ENCODE measurements at regions not wholly inside any gene's neighbourhood (a gene's known extent, or its start where the extent isn't known, plus 50 kb on each side); places are given as distances from the start of the nearest gene placed in this dataset.

DNA sequence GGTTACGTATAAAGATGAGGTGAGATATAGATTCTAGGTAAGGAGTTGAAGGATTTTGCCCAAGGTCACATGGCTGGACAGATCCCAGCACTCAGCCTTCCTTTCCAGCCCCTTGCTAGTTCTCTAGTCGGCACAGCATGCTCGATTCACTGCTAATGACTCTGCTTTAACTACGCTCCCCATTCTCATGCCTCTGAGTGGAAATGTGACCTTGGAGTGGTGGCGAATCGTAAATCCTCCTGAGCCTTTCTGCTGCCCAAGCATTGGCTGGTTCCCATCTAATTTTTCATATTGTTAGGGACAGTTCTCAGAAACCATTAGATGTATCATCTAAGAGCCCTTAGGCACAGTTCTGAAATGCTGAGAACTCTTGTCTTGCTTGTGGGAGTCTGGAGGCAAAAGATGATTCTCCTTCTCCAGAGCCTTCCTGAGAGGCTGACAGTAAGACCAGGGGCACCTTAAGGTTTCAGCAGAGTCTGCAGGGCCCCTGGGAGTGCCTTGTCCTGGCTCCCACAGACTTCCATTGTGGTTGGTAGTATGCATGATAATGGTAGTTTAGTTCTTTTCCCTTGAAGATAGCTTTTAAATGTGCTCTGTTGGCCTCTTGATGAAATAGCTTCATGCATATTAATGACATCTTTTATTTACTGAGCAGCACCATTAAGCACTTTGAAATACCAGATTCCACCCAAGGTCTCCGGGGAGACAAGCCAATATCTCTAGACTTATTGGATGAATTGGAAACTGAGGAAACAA lies 377.8 kb upstream of the SLC14A2 start:
- no peak overlapping the region for H3K9ac ChIP-seq (ENCODE audit: low read length)
- no peaks in the 10 kb centered on the region for H3K36me3 ChIP-seq (ENCODE audit: control insufficient read depth in 1 of 2, insufficient read depth in 2 of 2, low read length in 2 of 2)
- peaks cover 0 to 14% of the 10 kb centered on the region in 2 experiments; a peak in 1 of 4 replicates for H3K9me3 ChIP-seq (ENCODE audit: control insufficient read depth in 1 of 2, insufficient read depth in 1 of 2, low read depth in 1 of 2, low read length in 2 of 2)
- ChIA-PET POLR2A (no interaction called here), CTCF (no interaction called here), RAD21 (ENCODE audit: low non-redundant PET in 1 of 2, low total read pairs in 2 of 2, uncharacterized antibody in 2 of 2, unreplicated experiment in 2 of 2) (no interaction called here)
- no TSS peak for BruUV-seq (replicated peaks)
- H4K20me1 ChIP-seq (ENCODE audit: insufficient read depth) = no peaks in the 10 kb centered on the region
- no peak overlapping the region for H3K4me3 ChIP-seq (replicated peaks in 1 of 2; ENCODE audit: low read depth in 1 of 2, low read length in 2 of 2)
- TF ChIP-seq JUND (IDR thresholded peaks at IDR 0.05) = no peak
- ATAC-seq (no peak), DNase-seq (ENCODE audit: low read depth, low spot score) (no peak)
- no peaks in the 10 kb centered on the region for H3K9me2 ChIP-seq (ENCODE audit: insufficient read depth)
- intact Hi-C loops (cut with micrococcal nuclease) = no loop called here
- H3K4me2 ChIP-seq (ENCODE audit: low read length) = no peak overlapping the region
- H3K27ac ChIP-seq (ENCODE audit: low read depth, low read length) = no peak overlapping the region
- no peaks in the 10 kb centered on the region for H3K4me1 ChIP-seq (ENCODE audit: control insufficient read depth in 1 of 2, insufficient read depth in 2 of 2, low read length in 2 of 2)
- H2AFZ ChIP-seq (ENCODE audit: low read depth, low read length, poor library complexity, severe bottlenecking) = no peak overlapping the region
- no peaks in the 10 kb centered on the region for H3K27me3 ChIP-seq (ENCODE audit: insufficient read depth, low read length)
- no peaks in the 10 kb centered on the region for H3K79me2 ChIP-seq (ENCODE audit: insufficient read depth, low read length)

DNA sequence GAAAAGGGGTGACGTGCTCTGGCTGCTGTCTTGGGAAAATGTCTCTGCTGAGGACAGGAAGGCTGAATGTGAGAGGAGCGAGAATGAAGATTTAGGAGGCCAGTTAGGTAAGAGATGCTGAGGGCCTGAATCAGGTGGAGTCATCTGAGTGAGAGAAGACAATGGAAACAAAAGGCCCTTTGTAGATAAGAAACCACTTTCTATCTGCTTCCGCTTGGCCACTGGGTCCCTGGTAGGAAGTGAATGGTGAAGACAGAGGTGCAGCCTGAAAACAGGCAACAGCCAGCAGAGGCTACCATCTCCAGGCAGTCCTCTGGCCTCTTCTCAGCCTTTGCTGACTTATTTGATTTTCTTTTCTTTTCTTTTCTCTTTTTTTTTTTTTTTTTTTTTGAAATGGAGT lies 374.0 kb upstream of the SLC14A2 start:
- Histone ChIP-seq H4K20me1 (ENCODE audit: insufficient read depth) (no peaks in the 10 kb centered on the region), H2AFZ (ENCODE audit: low read depth, low read length, poor library complexity, severe bottlenecking) (no peak overlapping the region), H3K27ac (ENCODE audit: low read depth, low read length) (no peak overlapping the region), H3K36me3 (ENCODE audit: control insufficient read depth in 1 of 2, insufficient read depth in 2 of 2, low read length in 2 of 2) (no peaks in the 10 kb centered on the region), H3K9ac (ENCODE audit: low read length) (no peak overlapping the region), H3K4me2 (ENCODE audit: low read length) (no peak overlapping the region), H3K4me3 (replicated peaks in 1 of 2; ENCODE audit: low read depth in 1 of 2, low read length in 2 of 2) (no peak overlapping the region), H3K9me2 (ENCODE audit: insufficient read depth) (no peaks in the 10 kb centered on the region), H3K4me1 (ENCODE audit: control insufficient read depth in 1 of 2, insufficient read depth in 2 of 2, low read length in 2 of 2) (no peaks in the 10 kb centered on the region), H3K79me2 (ENCODE audit: insufficient read depth, low read length) (no peaks in the 10 kb centered on the region), H3K9me3 (ENCODE audit: control insufficient read depth in 1 of 2, insufficient read depth in 1 of 2, low read depth in 1 of 2, low read length in 2 of 2) (peaks cover 0 to 8% of the 10 kb centered on the region in 2 experiments; a peak in 1 of 4 replicates), H3K27me3 (ENCODE audit: insufficient read depth, low read length) (no peaks in the 10 kb centered on the region)
- ChIA-PET CTCF (no interaction called here), POLR2A (no interaction called here), RAD21 (ENCODE audit: low non-redundant PET in 1 of 2, low total read pairs in 2 of 2, uncharacterized antibody in 2 of 2, unreplicated experiment in 2 of 2) (no interaction called here)
- DNase-seq (ENCODE audit: low read depth, low spot score) (no peak), ATAC-seq (no peak)
- intact Hi-C loops (cut with micrococcal nuclease) = no loop called here
- no TSS peak for BruUV-seq (replicated peaks)
- TF ChIP-seq ELF1 (IDR thresholded peaks at IDR 0.05; ENCODE audit: borderline replicate concordance, low read depth) (no peak), EGR1 (IDR thresholded peaks at IDR 0.05; ENCODE audit: low read depth) (no peak), SIN3A (IDR thresholded peaks at IDR 0.05; ENCODE audit: low read depth) (no peak), CBX3 (IDR thresholded peaks at IDR 0.05; ENCODE audit: low read depth) (no peak), EZH2phosphoT487 (IDR thresholded peaks at IDR 0.05; ENCODE audit: borderline replicate concordance) (no peak), POLR2A (IDR thresholded peaks at IDR 0.05; ENCODE audit: borderline replicate concordance, extremely low read depth, insufficient read depth, insufficient read length) (no peak), ZFX (IDR thresholded peaks at IDR 0.05) (no peak), TCF7L2 (IDR thresholded peaks at IDR 0.05; ENCODE audit: borderline replicate concordance, extremely low read depth, insufficient read depth, insufficient read length) (no peak), SRF (IDR thresholded peaks at IDR 0.05; ENCODE audit: low read depth) (no peak), FOSL1 (IDR thresholded peaks at IDR 0.05; ENCODE audit: low read depth) (no peak), YY1 (IDR thresholded peaks at IDR 0.05; ENCODE audit: extremely low read depth, insufficient replicate concordance, low read depth, low read length) (no peak), EZH2 (IDR thresholded peaks at IDR 0.05) (no peak), POLR2AphosphoS5 (IDR thresholded peaks at IDR 0.05; ENCODE audit: low read depth, low read length) (no peak)
- TF ChIP-seq, protein P1, sequence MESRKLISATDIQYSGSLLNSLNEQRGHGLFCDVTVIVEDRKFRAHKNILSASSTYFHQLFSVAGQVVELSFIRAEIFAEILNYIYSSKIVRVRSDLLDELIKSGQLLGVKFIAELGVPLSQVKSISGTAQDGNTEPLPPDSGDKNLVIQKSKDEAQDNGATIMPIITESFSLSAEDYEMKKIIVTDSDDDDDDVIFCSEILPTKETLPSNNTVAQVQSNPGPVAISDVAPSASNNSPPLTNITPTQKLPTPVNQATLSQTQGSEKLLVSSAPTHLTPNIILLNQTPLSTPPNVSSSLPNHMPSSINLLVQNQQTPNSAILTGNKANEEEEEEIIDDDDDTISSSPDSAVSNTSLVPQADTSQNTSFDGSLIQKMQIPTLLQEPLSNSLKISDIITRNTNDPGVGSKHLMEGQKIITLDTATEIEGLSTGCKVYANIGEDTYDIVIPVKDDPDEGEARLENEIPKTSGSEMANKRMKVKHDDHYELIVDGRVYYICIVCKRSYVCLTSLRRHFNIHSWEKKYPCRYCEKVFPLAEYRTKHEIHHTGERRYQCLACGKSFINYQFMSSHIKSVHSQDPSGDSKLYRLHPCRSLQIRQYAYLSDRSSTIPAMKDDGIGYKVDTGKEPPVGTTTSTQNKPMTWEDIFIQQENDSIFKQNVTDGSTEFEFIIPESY (IDR thresholded peaks at IDR 0.05; ENCODE audit: extremely low read depth, insufficient replicate concordance, low read length) = no peak
- TF ChIP-seq, protein P2, sequence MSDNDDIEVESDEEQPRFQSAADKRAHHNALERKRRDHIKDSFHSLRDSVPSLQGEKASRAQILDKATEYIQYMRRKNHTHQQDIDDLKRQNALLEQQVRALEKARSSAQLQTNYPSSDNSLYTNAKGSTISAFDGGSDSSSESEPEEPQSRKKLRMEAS (IDR thresholded peaks at IDR 0.05) = no peak
